Tibial artery (tissue), 4 donors: ENCODE measurements at regions not wholly inside any gene's neighbourhood (a gene's known extent, or its start where the extent isn't known, plus 50 kb on each side); places are given as distances from the start of the nearest gene placed in this dataset.
"Not testable (repeated sequence)": the region's sequence is repeated elsewhere in the genome, so short reads cannot be mapped to it uniquely, and the experiment has no call there.

Source experiments
- DNase-seq, 2 donors: peaks; one replicate each; pipeline ENCODE4 v3.0.0-alpha.2; 2019
- H3K27ac ChIP-seq, 2 donors: fragments of 200-600 bp; sonication (generic) in 1 of 2; 1 replicate in 1 of 2; 2 replicates in 1 of 2; pipeline ENCODE4 v1.5.1; 2018 to 2019; ENCODE audit warnings: mild to moderate bottlenecking in 1 of 2
- H3K27me3 ChIP-seq, 2 donors: fragments of 200-600 bp; sonication (generic) in 1 of 2; one replicate each; pipeline versions ENCODE4 v1.5.1 to v1.6.0; 2016 to 2019
- H3K36me3 ChIP-seq, 3 donors: fragments of 200-600 bp; sonication (generic) in 2 of 3; one replicate each; pipeline ENCODE4 v1.5.1; 2016 to 2019; ENCODE audit warnings: mild to moderate bottlenecking in 2 of 3
- H3K4me1 ChIP-seq, 4 donors: fragments of 200-600 bp; sonication (generic) in 2 of 4; 1 replicate in 3 of 4; 2 replicates in 1 of 4; pipeline ENCODE4 v1.5.1; 2016 to 2019
- H3K4me3 ChIP-seq, 2 donors: fragments of 200-600 bp; sonication (generic) in 1 of 2; 1 replicate in 1 of 2; 2 replicates in 1 of 2; pipeline ENCODE4 v1.5.1; 2018 to 2019; ENCODE audit warnings: mild to moderate bottlenecking in 2 of 2
- H3K9me3 ChIP-seq, 3 donors: fragments of 200-600 bp; sonication (generic) in 1 of 3; one replicate each; pipeline ENCODE4 v1.5.1; 2016 to 2019
- intact Hi-C: fragments of 100-400 bp; cut with DNase I; formaldehyde crosslinking; loops from one replicate; pipeline ENCODE4 v1.15.0; 2023; ENCODE audit warnings: low total_unique reads
- TF ChIP-seq, protein P1 (sequence below), 2 experiments: fragments of 200-600 bp in 1 of 2; fragments of 450-650 bp in 1 of 2; IDR thresholded peaks; one replicate each; pipeline ENCODE4 v1.5.1; 2017 to 2019; ENCODE audit warnings: antibody characterized with exemption in 2 of 2, mild to moderate bottlenecking in 1 of 2, moderate library complexity in 1 of 2

- H3K9me3 ChIP-seq: no peaks in the 10 kb centered on the region
- H3K4me1 ChIP-seq: no peaks in the 10 kb centered on the region
- TF ChIP-seq, protein P1, sequence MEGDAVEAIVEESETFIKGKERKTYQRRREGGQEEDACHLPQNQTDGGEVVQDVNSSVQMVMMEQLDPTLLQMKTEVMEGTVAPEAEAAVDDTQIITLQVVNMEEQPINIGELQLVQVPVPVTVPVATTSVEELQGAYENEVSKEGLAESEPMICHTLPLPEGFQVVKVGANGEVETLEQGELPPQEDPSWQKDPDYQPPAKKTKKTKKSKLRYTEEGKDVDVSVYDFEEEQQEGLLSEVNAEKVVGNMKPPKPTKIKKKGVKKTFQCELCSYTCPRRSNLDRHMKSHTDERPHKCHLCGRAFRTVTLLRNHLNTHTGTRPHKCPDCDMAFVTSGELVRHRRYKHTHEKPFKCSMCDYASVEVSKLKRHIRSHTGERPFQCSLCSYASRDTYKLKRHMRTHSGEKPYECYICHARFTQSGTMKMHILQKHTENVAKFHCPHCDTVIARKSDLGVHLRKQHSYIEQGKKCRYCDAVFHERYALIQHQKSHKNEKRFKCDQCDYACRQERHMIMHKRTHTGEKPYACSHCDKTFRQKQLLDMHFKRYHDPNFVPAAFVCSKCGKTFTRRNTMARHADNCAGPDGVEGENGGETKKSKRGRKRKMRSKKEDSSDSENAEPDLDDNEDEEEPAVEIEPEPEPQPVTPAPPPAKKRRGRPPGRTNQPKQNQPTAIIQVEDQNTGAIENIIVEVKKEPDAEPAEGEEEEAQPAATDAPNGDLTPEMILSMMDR (IDR thresholded peaks at IDR 0.05): no peak
- no peak overlapping the region for H3K4me3 ChIP-seq
- H3K36me3 ChIP-seq: no peaks in the 10 kb centered on the region
- no peak overlapping the region for H3K27ac ChIP-seq
- no peaks in the 10 kb centered on the region for H3K27me3 ChIP-seq
- DNase-seq: no peak
- intact Hi-C loops: no loop called here
Measured at GRCh38 chr21:19198801-19199200, 795.2 kb upstream of the TMPRSS15 start.

DNA sequence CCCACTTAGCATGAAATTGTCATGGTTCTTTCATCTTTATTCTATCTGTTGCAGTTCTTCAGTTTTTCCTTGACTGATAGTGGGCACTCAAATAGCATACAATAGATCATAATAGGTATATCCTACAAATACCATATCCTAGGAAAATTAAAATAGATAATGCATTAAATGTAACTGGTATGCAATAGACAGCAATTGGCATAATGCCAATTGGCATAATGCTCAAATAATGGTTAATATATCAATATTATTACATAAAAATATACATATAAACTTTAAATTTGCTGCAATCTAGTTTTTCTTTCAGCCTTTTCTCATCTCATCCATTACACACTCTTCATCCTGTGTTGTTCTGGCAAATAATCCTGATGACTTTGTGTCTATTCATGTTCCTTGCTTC, 814.6 kb upstream of the TMPRSS15 start:
- Histone ChIP-seq H3K4me1 (no peaks in the 10 kb centered on the region), H3K9me3 (no peaks in the 10 kb centered on the region), H3K4me3 (no peak overlapping the region), H3K27ac (no peak overlapping the region), H3K36me3 (no peaks in the 10 kb centered on the region), H3K27me3 (no peaks in the 10 kb centered on the region)
- TF ChIP-seq, protein P1 (IDR thresholded peaks at IDR 0.05): no peak
- no peak for DNase-seq
- intact Hi-C loops: no loop called here

DNA sequence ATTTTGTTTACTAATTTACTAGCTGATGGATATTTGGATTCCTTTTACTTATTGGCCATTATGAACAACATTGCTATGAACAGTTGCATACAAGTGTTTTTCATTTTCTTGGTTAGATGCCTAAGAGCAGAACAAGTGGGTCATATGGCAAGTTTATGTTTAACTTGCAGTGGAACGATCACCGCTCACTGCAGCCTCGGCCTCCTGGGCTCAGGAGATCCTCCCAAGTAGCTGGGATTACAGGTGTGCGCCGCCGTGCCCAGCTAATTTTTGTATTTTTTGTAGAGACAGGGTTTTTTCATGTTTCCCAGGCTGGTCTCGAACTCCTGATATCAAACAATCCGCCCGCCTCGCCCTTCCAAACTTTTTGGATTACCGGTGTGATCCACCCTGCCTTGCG, 820.5 kb upstream of the TMPRSS15 start:
- Histone ChIP-seq H3K9me3 (no peaks in the 10 kb centered on the region), H3K4me3 (no peak overlapping the region), H3K36me3 (no peaks in the 10 kb centered on the region), H3K27me3 (no peaks in the 10 kb centered on the region), H3K4me1 (no peaks in the 10 kb centered on the region), H3K27ac (no peak overlapping the region)
- intact Hi-C loops: no loop called here
- TF ChIP-seq, protein P1 (IDR thresholded peaks at IDR 0.05): no peak
- no peak for DNase-seq

DNA sequence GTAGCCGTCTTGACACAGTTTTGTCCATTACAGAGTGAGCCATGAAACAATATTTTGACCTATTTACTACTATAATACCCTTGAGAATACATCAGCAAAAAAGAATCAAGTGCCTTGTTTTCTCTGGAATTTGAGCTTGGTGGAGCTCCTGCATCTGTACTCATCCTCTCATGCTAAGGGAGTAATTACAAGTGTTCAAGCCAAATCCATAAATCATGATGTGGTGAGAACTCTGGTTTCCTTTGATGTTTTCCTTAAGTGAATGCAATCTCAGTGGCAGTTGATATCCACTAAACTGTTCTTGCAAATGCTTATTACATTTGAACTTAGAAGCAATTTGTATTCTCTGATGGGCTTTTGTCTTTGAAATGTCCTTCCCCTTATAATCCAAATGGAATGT, 824.6 kb upstream of the TMPRSS15 start:
- Histone ChIP-seq H3K27ac (no peak overlapping the region), H3K27me3 (no peaks in the 10 kb centered on the region), H3K9me3 (no peaks in the 10 kb centered on the region), H3K36me3 (no peaks in the 10 kb centered on the region), H3K4me3 (no peak overlapping the region), H3K4me1 (no peaks in the 10 kb centered on the region)
- DNase-seq: no peak
- intact Hi-C loops: no loop called here
- TF ChIP-seq, protein P1 (IDR thresholded peaks at IDR 0.05): no peak

GRCh38 chr21:19233841-19234240, 830.3 kb upstream of the TMPRSS15 start:
- H3K4me1 ChIP-seq, H3K4me3 ChIP-seq, intact Hi-C loops, DNase-seq, H3K36me3 ChIP-seq, H3K27me3 ChIP-seq, H3K27ac ChIP-seq, H3K9me3 ChIP-seq: not testable (repeated sequence)

DNA sequence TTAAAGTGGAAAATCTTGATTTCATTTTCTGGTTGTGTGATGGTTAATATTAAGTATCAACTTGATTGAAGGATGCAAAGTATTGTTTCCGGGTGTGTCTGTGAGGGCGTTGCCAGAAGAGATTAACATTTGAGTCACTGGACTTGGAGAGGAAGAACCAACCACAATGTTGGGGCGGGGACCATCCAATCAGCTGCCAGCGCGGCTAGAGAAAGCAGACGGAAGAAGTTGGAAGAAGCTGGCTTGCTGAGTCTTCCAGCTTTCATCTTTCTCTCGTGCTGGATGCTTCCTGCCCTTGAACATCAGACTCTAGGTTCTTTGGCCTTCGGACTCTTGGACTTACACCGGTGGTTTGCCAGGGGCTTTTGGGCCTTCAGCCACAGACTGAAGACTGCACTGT, 832.6 kb upstream of the TMPRSS15 start:
- Histone ChIP-seq H3K27ac (no peak overlapping the region), H3K9me3 (no peaks in the 10 kb centered on the region), H3K4me1 (no peaks in the 10 kb centered on the region), H3K27me3 (no peaks in the 10 kb centered on the region), H3K4me3 (no peak overlapping the region), H3K36me3 (no peaks in the 10 kb centered on the region)
- intact Hi-C loops: no loop called here
- no peak for DNase-seq
- TF ChIP-seq, protein P1 (IDR thresholded peaks at IDR 0.05): no peak
